ENCODE measurements at regions not wholly inside any gene's neighbourhood (a gene's known extent, or its start where the extent isn't known, plus 50 kb on each side); places are given as distances from the start of the nearest gene placed in this dataset.
"Not testable (repeated sequence)": the region's sequence is repeated elsewhere in the genome, so short reads cannot be mapped to it uniquely, and the experiment has no call there.

DNA sequence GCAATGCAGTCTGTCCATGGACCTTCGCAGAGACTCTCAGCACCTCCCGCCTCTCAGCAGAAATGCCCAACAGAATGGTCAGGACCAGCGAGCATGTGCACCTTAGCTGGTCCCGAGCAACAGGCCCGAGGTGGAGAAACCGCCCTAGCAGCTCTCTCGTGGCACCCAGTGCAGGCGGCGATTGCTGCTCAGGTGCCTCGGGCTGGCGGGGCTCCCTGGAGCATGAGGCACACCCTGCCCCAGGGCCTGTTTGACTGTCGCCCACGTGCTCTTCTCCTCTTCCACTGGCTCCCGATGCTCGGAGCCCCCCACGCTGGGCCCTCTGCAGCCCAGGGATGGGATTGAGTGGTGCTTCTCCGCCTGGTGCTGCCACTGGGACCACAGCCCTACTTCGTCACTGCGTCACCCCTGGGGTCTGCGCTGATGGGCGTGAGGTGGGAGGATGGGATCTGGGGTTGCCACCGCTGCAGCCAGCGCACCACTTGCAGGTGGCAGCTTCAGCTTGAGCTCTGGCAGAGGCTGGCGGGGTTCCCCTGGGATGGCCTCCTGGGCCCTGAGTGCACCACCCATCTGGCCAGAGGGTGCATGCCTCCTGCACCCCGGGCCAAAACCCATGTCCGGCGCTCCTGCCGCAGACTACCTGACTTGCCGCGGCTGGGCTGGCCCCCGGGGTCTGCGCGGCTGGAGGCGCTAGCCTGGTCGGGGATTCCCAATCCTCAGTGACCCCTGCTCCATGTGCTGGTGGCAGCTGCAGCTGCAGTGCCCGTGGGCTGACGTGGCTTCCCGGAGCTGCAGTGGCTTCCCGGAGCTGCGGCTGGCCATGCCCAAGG is 244.2 kb downstream of the FOXD4L6 start:
- no peak for DNase-seq (ENCODE audit: low spot score in 2 of 2)
- no peaks in the 10 kb centered on the region for H3K4me1 ChIP-seq
- TF ChIP-seq, protein P1, sequence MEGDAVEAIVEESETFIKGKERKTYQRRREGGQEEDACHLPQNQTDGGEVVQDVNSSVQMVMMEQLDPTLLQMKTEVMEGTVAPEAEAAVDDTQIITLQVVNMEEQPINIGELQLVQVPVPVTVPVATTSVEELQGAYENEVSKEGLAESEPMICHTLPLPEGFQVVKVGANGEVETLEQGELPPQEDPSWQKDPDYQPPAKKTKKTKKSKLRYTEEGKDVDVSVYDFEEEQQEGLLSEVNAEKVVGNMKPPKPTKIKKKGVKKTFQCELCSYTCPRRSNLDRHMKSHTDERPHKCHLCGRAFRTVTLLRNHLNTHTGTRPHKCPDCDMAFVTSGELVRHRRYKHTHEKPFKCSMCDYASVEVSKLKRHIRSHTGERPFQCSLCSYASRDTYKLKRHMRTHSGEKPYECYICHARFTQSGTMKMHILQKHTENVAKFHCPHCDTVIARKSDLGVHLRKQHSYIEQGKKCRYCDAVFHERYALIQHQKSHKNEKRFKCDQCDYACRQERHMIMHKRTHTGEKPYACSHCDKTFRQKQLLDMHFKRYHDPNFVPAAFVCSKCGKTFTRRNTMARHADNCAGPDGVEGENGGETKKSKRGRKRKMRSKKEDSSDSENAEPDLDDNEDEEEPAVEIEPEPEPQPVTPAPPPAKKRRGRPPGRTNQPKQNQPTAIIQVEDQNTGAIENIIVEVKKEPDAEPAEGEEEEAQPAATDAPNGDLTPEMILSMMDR (IDR thresholded peaks at IDR 0.05): no peak
- TF ChIP-seq POLR2AphosphoS5 (IDR thresholded peaks at IDR 0.05) (no peak), POLR2A (IDR thresholded peaks at IDR 0.05) (no peak)
- no peak overlapping the region for H3K4me3 ChIP-seq
- H3K27me3 ChIP-seq: no peaks in the 10 kb centered on the region
- no peaks in the 10 kb centered on the region for H3K36me3 ChIP-seq
- peaks cover 98 to 100% of the 10 kb centered on the region in 2 donors for H3K9me3 ChIP-seq
- H3K27ac ChIP-seq: no peak overlapping the region
- intact Hi-C loops (cut with DNase I; ENCODE audit: low total_unique reads): no loop called here

DNA sequence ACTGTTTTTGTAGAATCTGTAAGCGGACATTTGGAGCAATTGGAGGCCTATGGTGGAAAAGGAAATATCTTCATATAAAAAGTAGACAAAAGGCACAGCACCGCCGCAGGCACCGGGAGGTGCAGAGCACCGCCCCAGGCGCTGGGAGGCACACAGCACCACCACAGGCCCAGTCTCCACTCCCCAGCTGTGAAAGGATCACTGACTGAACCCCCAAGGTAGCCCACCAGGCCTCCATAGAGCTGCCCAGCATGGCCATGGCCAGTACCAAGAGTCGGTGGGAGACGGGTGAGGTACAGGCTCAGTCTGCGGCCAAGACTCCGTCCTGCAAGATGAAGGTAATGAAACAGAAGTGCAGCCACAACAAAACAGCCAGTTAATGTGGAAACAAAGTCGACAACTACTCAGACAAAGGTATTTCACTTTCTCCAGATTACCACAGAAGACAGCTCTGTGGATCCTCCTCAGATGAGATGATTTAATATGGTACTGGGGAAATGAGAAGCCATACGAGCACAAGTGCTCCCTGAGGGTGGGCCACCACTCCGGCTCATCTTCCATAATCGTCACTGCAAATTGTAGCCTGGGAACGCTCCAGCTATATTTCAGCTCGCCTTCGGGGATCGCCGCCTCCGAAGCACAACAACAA is 244.9 kb downstream of the FOXD4L6 start:
- DNase-seq (ENCODE audit: low spot score in 2 of 2); H3K27ac ChIP-seq; intact Hi-C loops (cut with DNase I; ENCODE audit: low total_unique reads); H3K4me1 ChIP-seq; H3K27me3 ChIP-seq; H3K36me3 ChIP-seq; H3K4me3 ChIP-seq: not testable (repeated sequence)
- peaks cover 96% of the 10 kb centered on the region in 2 donors for H3K9me3 ChIP-seq

DNA sequence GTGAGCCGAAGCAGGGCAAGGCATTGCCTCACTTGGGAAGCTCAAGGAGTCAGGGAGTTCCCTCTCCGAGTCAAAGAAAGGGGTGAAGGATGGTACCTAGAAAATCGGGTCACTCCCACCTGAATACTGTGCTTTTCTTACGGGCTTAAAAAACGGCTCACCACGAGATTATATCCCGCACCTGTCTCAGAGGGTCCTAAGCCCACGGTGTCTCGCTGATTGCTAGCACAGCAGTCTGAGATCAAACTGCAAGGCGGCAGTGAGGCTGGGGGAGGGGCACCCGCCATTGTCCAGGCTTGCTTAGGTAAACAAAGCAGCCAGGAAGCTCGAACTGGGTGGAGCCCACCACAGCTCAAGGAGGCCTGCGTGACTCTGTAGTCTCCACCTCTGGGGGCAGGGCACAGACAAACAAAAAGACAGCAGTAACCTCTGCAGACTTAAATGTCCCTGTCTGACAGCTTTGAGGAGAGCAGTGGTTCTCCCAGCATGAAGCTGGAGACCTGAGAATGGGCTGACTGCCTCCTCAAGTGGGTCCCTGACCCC is 254.7 kb downstream of the FOXD4L6 start:
- intact Hi-C loops (cut with DNase I; ENCODE audit: low total_unique reads): not testable (repeated sequence)

DNA sequence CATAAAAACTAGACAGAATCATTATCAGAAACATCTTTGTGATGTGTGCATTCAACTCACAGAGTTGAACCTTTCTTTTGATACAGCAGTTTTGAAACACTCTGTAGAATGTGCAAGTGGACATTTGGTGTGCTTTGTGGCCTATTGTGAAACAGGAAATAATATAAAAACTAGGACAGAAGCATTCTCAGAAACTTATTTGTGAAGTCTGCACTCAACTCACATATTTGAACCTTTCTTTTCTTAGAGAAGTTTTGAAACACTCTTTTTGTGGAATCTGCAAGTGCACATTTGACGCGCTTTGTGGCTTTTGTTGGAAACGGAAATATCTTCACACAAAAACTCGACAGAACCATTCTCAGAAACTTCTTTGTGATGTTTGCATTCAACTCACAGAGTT is 260.0 kb downstream of the FOXD4L6 start:
- H3K36me3 ChIP-seq; DNase-seq (ENCODE audit: low spot score in 2 of 2); intact Hi-C loops (cut with DNase I; ENCODE audit: low total_unique reads); H3K27ac ChIP-seq; H3K27me3 ChIP-seq; H3K4me1 ChIP-seq; H3K4me3 ChIP-seq: not testable (repeated sequence)
- peaks cover 50 to 62% of the 10 kb centered on the region in 2 donors for H3K9me3 ChIP-seq

More for the DNA sequence above, 254.7 kb downstream of the FOXD4L6 start:
- peaks cover 69 to 74% of the 10 kb centered on the region in 2 donors for H3K9me3 ChIP-seq
- not testable (repeated sequence) for H3K27ac ChIP-seq; H3K36me3 ChIP-seq; H3K27me3 ChIP-seq; DNase-seq (ENCODE audit: low spot score in 2 of 2); H3K4me1 ChIP-seq; H3K4me3 ChIP-seq

All from breast epithelium (tissue), 4 donors.